ENCODE measurements at regions not wholly inside any gene's neighbourhood (a gene's known extent, or its start where the extent isn't known, plus 50 kb on each side); places are given as distances from the start of the nearest gene placed in this dataset.
"Not testable (repeated sequence)": the region's sequence is repeated elsewhere in the genome, so short reads cannot be mapped to it uniquely, and the experiment has no call there.

- DNase-seq (ENCODE audit: low spot score), result no peak
These were observed 87.7 kb upstream of the CHST15 start for GRCh38 chr10:124180947-124181549.

GRCh38 chr10:124180044-124180745 lies 86.8 kb upstream of the CHST15 start:
- DNase-seq (ENCODE audit: low spot score), result no peak

- DNase-seq (ENCODE audit: low spot score), result no peak
These were observed 86.1 kb upstream of the CHST15 start for GRCh38 chr10:124179308-124180043.

DNA sequence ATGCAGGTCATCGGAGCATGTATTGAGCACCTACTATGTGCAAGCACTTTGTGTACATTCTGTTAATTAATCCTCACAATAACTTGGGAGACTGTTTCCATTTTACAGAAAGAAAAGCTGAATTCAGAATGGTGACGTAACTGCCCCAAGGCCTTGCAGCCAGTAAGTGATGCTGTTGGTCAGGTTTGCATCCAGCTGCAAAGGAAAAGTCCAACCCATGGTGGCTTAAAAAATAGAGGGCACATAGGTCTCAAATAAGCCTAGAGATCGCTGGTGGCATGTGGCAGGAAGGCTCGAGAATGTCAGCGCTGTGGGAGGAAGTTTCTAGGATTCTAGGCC lies 83.8 kb upstream of the CHST15 start:
- DNase-seq (ENCODE audit: low spot score), result no peak

DNA sequence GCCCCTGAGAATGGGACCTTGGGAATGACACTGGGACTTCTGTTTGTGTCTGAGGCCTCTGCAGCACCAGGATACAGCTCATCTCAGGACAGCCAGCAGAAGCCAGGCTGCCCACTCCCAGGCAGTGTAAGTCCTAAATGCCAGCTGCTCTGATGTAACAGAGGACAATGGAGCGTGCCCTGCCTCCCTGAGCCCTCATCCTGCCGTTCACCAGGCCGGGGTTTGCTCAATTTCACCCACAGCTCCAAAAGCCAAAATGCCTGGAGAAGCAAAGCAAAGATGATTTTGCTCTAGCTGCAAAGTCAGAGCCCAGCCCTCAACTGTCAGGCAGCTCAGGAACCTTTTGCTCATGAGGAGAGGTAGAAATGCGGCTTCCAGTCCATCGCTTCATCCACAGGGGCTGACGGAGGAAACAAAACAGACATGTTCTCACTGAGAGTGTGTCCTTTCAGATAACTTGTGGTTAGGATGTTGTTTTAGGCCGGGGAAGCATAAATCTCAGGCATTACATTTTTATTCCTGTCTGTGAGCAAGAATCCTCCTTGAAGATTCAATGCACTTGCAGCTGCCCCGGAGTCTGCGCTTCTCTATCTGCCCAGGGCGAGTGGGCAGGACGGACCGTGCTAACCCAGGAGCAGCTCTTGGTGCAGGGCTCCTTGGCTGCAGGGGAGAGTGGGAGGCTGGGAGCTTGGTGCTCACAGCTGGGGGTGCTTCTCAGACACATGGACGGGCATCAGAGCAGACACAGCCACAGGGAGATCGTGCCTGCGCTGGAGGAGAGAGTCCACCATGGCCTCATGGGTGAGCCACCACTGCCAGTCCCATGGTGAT lies 83.2 kb upstream of the CHST15 start:
- DNase-seq (ENCODE audit: low spot score), result no peak

DNA sequence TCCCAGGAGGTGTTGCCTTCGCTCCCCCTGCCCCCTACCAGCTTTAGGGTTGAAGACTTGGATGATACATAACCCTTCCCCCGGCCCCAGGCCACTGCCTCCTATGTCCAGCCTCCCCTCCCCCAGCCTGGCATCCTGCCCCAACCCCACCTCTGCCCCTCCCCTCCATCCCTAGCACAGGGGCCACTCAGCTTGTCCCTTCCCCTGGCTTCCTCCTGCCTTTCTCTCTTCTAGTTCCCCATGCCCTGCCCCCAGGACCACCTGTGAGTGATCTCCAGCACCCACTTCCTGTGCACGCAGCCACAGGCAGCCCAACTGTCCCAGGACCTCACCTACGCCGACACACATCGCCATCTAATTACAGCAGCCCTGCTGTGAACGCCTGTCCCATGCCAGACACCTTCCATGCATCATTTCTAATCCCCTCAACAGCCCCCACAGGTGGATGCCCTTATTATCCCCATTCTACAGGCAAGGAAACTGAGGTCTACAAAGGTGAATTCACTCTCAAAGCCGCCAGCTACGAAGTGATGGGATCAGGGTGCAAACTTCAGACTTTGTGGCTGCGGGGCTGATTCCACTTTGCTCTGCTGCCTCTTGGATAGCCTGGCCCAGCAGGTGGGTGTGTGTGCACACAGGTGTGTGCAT lies 82.4 kb upstream of the CHST15 start:
- no peak for DNase-seq (ENCODE audit: low spot score)

GRCh38 chr10:124174673-124175645 lies 81.6 kb upstream of the CHST15 start:
- DNase-seq (ENCODE audit: low spot score), result no peak

DNA sequence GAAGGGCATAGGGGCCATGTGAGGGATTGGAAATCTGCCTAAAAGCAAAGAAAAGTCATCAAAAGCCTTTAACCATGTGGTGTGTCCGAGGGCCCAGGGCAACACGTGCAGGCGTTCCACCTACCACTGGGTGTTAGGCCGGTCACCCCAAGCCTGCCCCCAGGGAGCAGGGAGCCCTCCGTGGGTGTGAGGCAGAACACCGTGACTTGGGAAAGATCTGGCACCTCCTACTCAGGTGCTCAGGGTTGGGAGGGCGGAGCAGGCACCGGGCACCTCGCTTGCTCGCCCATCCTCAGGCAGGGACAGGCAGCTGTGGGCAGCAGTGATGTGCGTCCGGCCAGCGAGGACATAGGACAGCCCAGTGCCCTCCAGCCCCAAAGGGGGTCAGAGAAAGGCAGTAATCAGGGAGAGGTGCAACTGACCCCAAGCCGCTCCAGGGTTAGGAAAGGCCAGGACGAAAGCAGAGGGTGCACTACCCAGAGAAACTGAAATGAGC lies 80.7 kb upstream of the CHST15 start:
- DNase-seq (ENCODE audit: low spot score), result no peak

GRCh38 chr10:124173298-124173900 lies 80.0 kb upstream of the CHST15 start:
- no peak for DNase-seq (ENCODE audit: low spot score)

DNA sequence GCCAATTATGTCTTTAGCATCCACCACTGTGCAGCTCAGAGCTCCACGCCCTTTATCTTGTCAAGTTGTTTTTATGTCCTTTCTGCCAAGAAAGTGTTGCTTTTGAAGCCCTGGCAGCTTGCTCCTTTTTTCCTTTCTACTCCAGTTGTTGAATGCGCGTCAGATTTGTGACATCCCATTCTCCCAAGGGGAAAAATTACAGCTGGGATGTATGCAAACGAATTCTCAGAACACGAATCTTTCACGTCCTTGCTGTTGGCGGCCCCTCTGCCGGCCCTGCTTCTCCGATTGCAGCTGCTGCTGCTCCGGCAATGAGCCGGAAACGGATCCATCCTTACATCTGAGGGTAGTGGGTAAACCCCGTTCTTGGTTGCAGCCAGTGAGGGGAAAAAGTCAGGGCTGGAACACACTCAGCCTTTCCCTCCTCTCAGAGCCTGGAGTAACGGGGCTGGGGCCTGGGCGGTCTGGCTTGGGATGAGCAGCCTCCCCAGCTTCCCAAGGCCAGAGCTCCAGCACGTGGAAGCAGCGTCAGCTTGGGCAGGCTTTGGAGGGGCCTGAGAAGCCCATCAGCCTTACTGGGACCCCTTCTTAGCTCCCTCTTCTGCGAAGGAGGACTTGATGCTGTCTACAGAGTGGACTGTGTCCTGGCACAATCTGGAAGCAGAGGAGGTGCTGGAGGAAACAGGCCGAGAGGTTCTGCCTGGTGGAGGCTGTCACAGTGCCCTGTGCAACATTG lies 79.0 kb upstream of the CHST15 start:
- no peak for DNase-seq (ENCODE audit: low spot score)

DNA sequence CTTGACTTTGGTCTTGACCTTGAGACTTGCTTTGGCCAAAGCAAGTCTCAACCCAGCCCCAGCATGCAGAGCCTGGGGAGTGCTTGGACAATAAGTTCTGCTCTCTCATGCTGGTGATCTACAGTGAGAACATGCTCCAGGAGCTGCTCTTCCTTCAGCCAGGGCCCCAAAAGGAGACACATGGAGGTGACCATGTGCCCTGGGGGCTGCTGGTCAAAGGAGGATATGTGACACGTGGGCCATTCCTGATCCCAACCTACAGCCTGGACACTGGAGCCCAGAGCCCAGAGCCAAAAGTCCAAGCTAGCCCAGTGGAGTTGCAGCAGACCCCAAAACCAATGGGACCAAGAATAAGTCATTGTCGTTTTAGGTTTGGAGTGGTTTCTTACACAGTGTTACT lies 78.2 kb upstream of the CHST15 start:
- no peak for DNase-seq (ENCODE audit: low spot score)

- no peak for DNase-seq (ENCODE audit: low spot score)
These were observed 77.2 kb upstream of the CHST15 start for GRCh38 chr10:124170631-124171030.

DNA sequence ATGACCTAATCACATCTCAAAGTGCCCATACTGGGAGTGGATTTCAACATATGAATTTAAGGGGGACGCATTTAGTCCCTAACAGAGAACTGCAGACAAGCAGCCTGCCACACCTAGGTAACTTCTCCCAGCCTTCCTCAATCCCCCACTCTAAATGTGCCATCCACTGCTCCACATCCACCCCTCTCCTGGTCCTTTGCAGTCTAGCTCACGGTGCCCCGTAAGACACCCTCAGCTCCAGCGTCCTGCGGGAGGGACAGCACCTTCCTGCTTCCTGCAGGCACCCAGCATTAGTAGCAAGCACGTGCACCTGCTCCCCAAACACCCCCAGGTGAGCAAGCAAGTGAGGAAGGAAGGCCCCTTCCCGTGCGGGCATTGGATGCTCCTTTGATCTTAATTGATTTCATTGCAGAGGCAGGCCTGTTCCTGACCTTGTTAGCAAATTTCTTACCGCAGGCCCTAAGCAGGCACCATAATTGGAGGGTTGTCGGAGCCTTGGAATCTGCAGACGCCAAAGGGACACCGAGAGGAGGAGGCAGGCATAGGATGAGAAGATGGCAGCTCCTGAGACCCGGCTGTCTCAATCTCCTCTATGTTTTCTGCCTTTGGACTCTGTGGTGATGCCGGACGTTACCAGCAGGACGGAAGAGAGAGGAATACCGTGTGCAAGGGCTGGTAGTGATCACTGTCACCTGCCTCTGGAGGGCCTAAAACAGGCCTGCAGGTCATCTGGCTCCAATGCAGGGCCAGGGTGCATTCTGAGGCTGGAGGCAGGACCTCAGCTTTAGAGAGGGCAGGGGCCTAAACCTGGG lies 75.8 kb upstream of the CHST15 start:
- no peak for DNase-seq (ENCODE audit: low spot score)

DNA sequence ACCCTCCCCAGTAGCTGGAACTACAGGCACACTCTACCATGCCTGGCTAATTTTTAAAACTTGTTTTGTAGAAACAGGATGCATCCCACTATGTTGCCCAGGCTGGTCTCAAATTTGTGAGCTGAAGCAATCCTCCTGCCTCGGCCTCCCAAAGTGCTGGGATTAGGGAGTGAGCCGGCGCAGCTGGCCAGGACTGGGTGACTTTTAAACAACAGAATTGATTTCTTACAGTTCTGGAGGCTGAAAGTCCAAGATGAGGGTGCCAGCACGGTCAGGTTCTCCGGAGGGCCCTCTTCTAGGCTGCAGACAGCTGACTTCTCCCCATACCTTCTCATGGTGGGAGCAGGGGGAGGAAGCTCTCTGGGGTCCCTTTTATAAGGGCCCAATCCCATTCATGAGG lies 75.2 kb upstream of the CHST15 start:
- DNase-seq (ENCODE audit: low spot score), result no peak

- not testable (repeated sequence) for DNase-seq (ENCODE audit: low spot score)
These were observed 74.5 kb upstream of the CHST15 start for GRCh38 chr10:124167925-124168324.

DNA sequence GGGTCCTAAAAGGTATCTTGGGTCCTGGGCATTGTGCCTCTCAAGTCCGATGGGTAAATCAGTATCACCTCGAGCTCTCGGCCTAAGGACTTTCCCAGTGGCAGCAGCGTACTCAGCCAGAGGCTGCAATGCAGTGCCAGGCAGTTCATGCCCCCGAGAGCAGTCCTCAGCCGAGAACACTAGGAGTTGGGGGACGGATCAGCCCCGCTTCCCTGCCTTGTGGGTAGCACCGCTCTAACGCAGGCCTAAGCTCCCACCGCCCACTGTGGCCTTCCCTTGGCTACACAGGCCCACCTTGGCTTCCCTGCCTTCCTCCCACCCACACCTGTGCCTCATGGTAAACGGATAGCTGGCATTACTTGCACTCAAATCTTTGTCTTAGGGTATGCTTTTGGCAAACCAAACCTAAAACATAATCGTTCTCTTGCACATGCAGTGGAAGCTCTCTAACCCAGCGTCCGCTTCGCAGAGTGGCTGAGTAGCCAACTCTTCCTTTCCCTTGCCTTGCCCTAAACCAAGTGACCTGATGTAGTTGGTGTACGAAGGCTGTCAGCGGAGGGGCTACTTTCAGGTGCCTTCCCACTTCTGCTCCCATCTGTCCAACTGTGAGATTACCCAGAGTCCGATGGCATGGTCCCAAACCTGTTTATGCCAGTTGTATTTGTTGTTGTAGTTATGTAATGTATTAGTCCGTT lies 73.2 kb upstream of the CHST15 start:
- no peak for DNase-seq (ENCODE audit: low spot score)

- no peak for DNase-seq (ENCODE audit: low spot score)
These were observed 72.4 kb upstream of the CHST15 start for GRCh38 chr10:124165827-124166226.

DNA sequence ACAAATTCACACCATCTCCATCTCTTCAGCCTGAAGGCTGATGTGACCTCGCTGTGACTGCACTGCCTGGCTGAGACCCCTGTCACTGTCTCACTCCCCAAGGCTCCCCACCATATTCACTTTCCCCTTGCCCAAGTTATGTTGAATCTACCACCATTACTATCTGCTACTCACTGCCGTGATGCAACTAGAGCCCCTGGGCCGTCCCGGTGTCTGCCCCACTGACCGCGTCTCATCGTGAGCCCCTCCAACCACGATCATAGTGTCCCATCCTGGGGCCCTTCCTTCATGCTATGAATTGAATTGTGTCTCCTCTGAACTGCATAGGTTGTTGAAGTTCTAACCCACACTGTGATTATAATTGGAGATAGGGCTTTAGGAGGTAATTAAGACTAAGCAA lies 71.9 kb upstream of the CHST15 start:
- DNase-seq (ENCODE audit: low spot score), result no peak

All from HuH-7.5 (cell line).